ENCODE measurements at regions not wholly inside any gene's neighbourhood (a gene's known extent, or its start where the extent isn't known, plus 50 kb on each side); places are given as distances from the start of the nearest gene placed in this dataset.

DNA sequence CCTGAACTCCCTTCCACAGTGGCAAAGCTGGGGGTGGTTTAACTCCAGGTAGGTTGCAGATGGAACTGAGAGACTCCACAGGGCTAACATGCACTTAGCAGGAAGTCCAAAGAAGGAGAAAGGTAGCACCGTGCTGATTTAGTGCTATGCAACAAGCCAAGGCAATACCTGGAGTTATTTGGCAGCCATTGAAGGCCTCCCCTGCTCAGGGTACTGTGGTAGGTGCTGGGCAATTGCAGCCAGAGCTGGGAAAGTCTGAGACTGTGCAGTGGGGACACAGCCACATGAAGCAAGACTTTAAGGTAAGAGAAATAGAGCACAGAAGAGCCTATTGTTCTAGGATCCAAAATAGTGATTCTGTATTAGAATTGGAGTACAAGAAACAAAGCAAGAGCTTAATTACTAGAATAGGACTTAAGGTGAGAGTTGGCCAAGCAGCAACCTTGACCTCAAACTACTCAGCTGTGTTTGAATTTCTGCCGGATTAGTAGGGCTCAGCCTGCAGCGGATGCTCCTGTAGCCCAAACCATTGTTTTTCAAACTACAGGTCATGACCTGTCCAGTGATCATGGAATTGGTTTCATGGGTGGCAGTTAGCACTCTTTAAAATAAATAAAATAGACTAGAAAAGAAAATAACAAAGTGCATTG, 80.8 kb upstream of the STMND1 start:
- TF ChIP-seq, protein P1, sequence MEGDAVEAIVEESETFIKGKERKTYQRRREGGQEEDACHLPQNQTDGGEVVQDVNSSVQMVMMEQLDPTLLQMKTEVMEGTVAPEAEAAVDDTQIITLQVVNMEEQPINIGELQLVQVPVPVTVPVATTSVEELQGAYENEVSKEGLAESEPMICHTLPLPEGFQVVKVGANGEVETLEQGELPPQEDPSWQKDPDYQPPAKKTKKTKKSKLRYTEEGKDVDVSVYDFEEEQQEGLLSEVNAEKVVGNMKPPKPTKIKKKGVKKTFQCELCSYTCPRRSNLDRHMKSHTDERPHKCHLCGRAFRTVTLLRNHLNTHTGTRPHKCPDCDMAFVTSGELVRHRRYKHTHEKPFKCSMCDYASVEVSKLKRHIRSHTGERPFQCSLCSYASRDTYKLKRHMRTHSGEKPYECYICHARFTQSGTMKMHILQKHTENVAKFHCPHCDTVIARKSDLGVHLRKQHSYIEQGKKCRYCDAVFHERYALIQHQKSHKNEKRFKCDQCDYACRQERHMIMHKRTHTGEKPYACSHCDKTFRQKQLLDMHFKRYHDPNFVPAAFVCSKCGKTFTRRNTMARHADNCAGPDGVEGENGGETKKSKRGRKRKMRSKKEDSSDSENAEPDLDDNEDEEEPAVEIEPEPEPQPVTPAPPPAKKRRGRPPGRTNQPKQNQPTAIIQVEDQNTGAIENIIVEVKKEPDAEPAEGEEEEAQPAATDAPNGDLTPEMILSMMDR (conservative IDR thresholded peaks at IDR 0.05; ENCODE audit: low read length) = no peak
- TF ChIP-seq EZH2phosphoT487 (IDR thresholded peaks at IDR 0.05; ENCODE audit: borderline replicate concordance, low read depth, low read length) = no peak
